ENCODE measurements at regions not wholly inside any gene's neighbourhood (a gene's known extent, or its start where the extent isn't known, plus 50 kb on each side); places are given as distances from the start of the nearest gene placed in this dataset.

DNA sequence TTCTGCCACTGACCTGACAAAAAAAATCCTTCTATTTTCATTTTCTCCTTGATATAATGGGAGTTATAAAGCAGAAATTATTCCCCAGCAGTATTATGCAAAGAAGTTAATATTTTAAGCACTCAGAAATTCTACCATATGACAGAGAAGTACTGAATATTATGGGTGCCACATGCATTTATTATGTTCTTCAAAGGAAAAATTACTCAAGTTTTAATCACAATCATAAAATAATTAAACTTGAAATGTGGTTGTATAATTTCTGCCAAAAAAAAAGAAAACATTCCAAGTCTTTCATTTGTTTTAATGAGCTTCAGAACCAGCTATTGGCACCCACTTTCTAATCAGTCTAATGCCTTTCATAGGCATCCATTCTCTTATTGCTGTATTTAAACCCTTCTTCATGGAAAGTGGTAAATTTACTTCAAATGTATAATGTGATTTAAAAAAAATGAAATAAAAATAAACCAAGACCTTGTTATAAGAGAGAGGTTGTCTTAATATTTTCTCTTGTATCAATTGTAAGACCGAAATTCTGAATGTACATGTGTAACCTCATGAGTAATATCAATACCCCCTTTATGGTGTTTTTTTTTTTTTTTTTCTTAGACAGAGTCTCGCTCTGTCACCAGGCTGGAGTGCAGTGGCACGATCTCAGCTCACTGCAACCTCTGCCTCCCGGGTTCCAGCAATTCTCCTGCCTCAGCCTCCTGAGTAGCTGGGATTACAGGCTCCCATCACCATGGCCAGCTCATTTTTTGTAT is 302.3 kb downstream of the IRS1 start:
- ATAC-seq (no peak), DNase-seq (no peak)
- TF ChIP-seq, protein P1, sequence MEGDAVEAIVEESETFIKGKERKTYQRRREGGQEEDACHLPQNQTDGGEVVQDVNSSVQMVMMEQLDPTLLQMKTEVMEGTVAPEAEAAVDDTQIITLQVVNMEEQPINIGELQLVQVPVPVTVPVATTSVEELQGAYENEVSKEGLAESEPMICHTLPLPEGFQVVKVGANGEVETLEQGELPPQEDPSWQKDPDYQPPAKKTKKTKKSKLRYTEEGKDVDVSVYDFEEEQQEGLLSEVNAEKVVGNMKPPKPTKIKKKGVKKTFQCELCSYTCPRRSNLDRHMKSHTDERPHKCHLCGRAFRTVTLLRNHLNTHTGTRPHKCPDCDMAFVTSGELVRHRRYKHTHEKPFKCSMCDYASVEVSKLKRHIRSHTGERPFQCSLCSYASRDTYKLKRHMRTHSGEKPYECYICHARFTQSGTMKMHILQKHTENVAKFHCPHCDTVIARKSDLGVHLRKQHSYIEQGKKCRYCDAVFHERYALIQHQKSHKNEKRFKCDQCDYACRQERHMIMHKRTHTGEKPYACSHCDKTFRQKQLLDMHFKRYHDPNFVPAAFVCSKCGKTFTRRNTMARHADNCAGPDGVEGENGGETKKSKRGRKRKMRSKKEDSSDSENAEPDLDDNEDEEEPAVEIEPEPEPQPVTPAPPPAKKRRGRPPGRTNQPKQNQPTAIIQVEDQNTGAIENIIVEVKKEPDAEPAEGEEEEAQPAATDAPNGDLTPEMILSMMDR (IDR thresholded peaks at IDR 0.05), result no peak
- no peak for TF ChIP-seq POLR2A (IDR thresholded peaks at IDR 0.05)
- Histone ChIP-seq H3K9me3 (peaks cover 0 to 11% (median 0%) of the 10 kb centered on the region in 12 donors), H3K27ac (no peak overlapping the region), H3K4me1 (no peaks in the 10 kb centered on the region), H3K27me3 (no peaks in the 10 kb centered on the region), H3K36me3 (no peaks in the 10 kb centered on the region), H3K4me3 (no peak overlapping the region)
- WGBS, 4 donors, result 87 to 94% (median 91%) methylated on average over 4 of the region's 4 CpGs
- intact Hi-C loops (cut with DNase I), result no loop called here

DNA sequence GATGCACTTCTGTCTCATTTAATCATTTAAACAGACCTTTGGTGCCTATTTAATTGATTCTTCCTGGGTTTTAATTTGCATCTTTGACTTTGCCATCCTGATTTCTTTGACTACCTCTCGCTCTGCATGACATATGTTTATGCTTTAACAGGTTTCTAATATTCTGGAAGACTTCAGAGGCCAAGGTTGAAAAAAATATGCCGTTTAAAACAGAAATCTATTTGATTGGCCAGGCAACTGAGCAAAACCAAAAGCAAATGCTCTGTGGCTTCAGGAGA is 303.4 kb downstream of the IRS1 start:
- 86 to 91% (median 89%) methylated on average over 2 of the region's 2 CpGs for WGBS, 4 donors
- intact Hi-C loops (cut with DNase I), result no loop called here
- H3K27ac ChIP-seq, result no peak overlapping the region

DNA sequence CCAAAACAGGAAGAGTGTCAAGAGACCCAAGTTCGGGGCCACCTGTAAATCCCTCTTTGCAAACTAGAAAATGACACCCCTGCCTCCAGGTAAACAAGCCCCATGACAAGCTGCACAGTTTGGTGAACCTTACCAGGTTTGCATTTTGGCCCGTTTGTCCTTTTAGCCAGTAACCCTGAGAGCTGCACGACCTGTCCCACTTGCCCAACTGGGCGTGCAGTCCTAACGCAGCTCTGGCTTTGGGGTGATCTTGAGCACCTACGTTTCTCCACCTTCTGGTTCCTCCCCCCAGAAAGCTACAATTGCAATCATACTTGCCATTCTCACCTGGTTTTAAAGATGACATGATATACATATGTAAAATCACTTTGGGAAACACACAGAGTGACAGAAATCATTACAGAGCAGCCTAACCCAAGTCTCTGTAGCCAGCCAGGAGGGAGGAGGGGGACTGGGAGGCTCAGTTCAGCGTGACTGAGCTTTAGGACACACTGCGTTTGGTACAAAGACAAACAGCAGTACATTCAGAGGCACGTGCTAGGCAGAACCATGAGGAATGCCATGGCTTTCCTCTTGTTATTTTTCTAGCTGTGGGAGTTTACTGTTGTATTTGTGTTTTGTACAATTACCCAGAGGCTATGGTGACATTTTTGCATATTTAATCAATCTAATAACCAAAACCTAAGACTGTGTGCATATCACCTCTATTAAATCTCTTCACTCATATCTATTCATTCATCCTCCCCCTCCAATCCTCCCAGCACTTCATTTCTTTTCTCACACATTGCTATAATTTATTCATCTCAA is 304.0 kb downstream of the IRS1 start:
- Histone ChIP-seq H3K36me3 (no peaks in the 10 kb centered on the region), H3K9me3 (no peaks in the 10 kb centered on the region), H3K4me3 (no peak overlapping the region), H3K27me3 (no peaks in the 10 kb centered on the region), H3K27ac (no peak overlapping the region), H3K4me1 (no peaks in the 10 kb centered on the region)
- DNase-seq (no peak), ATAC-seq (no peak)
- intact Hi-C loops (cut with DNase I), result no loop called here
- 75 to 83% (median 79%) methylated on average over 9 of the region's 9 CpGs for WGBS, 4 donors
- TF ChIP-seq, protein P1 (IDR thresholded peaks at IDR 0.05), result no peak
- no peak for TF ChIP-seq POLR2A (IDR thresholded peaks at IDR 0.05)

More for the DNA sequence above, 303.4 kb downstream of the IRS1 start:
- Histone ChIP-seq H3K9me3 (peaks cover 0 to 3% (median 0%) of the 10 kb centered on the region in 12 donors), H3K27me3 (no peaks in the 10 kb centered on the region), H3K36me3 (no peaks in the 10 kb centered on the region), H3K4me1 (no peaks in the 10 kb centered on the region), H3K4me3 (no peak overlapping the region)
- no peak for DNase-seq
- no peak for ATAC-seq
- TF ChIP-seq POLR2A (IDR thresholded peaks at IDR 0.05), result no peak
- TF ChIP-seq, protein P1 (IDR thresholded peaks at IDR 0.05), result no peak

DNA sequence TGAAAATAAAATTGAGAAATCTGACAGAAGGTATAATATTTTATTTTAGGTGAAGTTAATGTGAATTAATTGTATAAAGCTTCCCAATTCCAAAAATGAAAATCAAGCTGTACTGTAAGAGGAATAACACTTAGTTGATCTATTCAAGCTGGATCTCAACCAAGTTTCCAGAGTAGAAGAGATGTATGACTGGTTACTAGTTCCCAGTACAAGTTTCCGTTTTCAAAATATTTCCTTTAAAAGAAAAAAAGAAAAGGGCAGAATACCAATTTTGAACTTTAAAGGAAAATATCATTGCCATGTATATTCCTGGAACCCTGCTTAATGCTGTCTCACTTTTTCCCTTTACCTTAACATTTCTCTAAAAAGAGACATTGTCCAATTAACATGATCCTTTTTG is 308.5 kb downstream of the IRS1 start:
- DNase-seq (no peak), ATAC-seq (no peak)
- H3K36me3 ChIP-seq, result no peaks in the 10 kb centered on the region
- H3K27me3 ChIP-seq, result no peaks in the 10 kb centered on the region
- no peaks in the 10 kb centered on the region for H3K4me1 ChIP-seq
- TF ChIP-seq POLR2A (IDR thresholded peaks at IDR 0.05), result no peak
- TF ChIP-seq, protein P1 (IDR thresholded peaks at IDR 0.05), result no peak
- no peak overlapping the region for H3K4me3 ChIP-seq
- 53 to 77% (median 68%) methylated on average over 1 of the region's 1 CpG for WGBS, 4 donors
- H3K9me3 ChIP-seq, result no peaks in the 10 kb centered on the region
- H3K27ac ChIP-seq, result no peak overlapping the region
- intact Hi-C loops (cut with DNase I), result no loop called here

All from heart left ventricle (tissue), 16 donors.